ENCODE measurements at regions not wholly inside any gene's neighbourhood (a gene's known extent, or its start where the extent isn't known, plus 50 kb on each side); places are given as distances from the start of the nearest gene placed in this dataset.
A peak's percentile ranks its signal among the peaks of the same experiment; 100 is the strongest.

- TF ChIP-seq, protein P1, sequence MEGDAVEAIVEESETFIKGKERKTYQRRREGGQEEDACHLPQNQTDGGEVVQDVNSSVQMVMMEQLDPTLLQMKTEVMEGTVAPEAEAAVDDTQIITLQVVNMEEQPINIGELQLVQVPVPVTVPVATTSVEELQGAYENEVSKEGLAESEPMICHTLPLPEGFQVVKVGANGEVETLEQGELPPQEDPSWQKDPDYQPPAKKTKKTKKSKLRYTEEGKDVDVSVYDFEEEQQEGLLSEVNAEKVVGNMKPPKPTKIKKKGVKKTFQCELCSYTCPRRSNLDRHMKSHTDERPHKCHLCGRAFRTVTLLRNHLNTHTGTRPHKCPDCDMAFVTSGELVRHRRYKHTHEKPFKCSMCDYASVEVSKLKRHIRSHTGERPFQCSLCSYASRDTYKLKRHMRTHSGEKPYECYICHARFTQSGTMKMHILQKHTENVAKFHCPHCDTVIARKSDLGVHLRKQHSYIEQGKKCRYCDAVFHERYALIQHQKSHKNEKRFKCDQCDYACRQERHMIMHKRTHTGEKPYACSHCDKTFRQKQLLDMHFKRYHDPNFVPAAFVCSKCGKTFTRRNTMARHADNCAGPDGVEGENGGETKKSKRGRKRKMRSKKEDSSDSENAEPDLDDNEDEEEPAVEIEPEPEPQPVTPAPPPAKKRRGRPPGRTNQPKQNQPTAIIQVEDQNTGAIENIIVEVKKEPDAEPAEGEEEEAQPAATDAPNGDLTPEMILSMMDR (IDR thresholded peaks at IDR 0.05; ENCODE audit: control insufficient read depth, extremely low read depth, insufficient read depth), result no peak
- H3K4me3 ChIP-seq (ENCODE audit: low read depth, low read length), result no peak overlapping the region
- no peak for DNase-seq (ENCODE audit: low read depth)
Observed at GRCh38 chr4:104381729-104382128, 113.0 kb downstream of the CXXC4 start.

DNA sequence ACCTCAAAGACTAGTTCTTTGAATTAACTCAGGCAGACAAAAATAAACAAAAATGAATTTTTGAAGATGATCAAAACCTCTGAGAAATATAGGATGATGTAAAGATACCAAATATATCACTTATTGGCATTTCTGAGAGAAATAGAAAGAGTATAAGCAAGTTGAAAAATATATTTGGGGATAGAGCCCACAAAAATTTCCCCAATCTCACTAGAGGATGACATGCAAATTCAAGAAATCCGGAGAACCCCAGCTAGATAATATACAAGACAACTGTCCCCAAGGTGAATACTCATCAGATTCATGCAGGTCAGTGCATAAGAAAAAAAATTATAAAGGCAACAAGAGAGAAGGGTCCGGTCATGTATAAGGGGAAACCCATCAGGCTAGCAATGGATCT, 129.1 kb downstream of the CXXC4 start:
- H3K4me3 ChIP-seq (ENCODE audit: low read depth, low read length), result no peak overlapping the region
- TF ChIP-seq, protein P1 (IDR thresholded peaks at IDR 0.05; ENCODE audit: control insufficient read depth, extremely low read depth, insufficient read depth), result no peak
- DNase-seq (ENCODE audit: low read depth), result no peak

- no peak overlapping the region for H3K4me3 ChIP-seq (ENCODE audit: low read depth, low read length)
- TF ChIP-seq, protein P1 (IDR thresholded peaks at IDR 0.05; ENCODE audit: control insufficient read depth, extremely low read depth, insufficient read depth), result no peak
- DNase-seq (ENCODE audit: low read depth), result no peak
Observed at GRCh38 chr4:104353481-104353880, 141.2 kb downstream of the CXXC4 start.

DNA sequence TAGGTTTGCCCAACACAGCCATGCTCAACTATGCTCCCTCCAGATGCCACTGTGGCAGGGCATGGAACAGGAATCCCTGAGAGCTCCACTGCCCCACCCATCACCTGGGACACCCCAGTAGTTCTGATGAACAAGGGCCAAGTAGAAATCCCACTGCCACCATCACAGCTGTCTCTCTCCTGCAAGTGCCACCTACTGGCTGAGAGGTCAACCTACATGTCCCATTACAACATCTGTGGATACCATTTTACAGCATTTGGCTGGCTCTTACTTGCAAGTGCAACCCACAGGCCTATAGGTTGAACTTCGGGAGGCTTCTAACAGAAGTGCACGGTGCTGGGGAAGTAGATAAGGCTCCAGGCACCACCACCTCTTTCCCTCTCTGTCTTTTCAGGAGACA, 142.5 kb downstream of the CXXC4 start:
- no peak for DNase-seq (ENCODE audit: low read depth)
- TF ChIP-seq, protein P1 (IDR thresholded peaks at IDR 0.05; ENCODE audit: control insufficient read depth, extremely low read depth, insufficient read depth), result peak; percentile 48
- H3K4me3 ChIP-seq (ENCODE audit: low read depth, low read length), result no peak overlapping the region

GRCh38 chr4:104351706-104352105, 143.0 kb downstream of the CXXC4 start:
- DNase-seq (ENCODE audit: low read depth), result no peak
- H3K4me3 ChIP-seq (ENCODE audit: low read depth, low read length), result no peak overlapping the region
- TF ChIP-seq, protein P1 (IDR thresholded peaks at IDR 0.05; ENCODE audit: control insufficient read depth, extremely low read depth, insufficient read depth), result no peak

DNA sequence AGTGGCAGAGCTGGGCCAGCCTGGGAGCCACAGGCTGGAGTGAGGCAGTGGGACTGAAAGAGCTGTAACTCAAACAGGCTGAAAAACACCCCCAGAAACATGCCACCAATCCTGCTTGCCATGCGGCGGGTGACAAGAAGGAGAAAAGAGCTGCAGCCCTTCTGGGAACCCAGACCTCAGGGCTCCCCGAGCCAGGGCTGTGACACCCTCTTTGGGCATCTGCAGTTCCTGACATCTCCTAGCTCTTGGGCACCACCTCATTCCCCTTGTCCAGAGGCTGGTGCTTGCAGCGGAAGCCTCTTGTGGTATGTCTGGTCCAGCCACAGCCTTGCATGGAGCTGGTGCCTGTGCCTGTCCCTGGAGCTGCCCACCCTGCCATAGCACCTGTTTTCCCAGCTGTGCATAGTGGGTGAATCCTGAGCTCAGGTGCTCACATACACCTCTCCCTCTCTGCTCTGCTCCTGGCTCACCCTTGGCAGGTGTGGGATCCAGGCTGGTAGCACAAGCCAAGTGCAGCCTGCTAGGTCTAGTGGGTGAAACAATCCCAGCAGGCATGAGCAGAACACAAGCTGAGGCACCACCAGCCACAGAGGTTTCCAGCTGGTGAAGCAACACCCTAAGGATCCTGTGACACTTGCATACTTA, 149.0 kb downstream of the CXXC4 start:
- no peak for DNase-seq (ENCODE audit: low read depth)
- no peak overlapping the region for H3K4me3 ChIP-seq (ENCODE audit: low read depth, low read length)
- TF ChIP-seq, protein P1 (IDR thresholded peaks at IDR 0.05; ENCODE audit: control insufficient read depth, extremely low read depth, insufficient read depth), result no peak

- no peak for DNase-seq (ENCODE audit: low read depth)
- TF ChIP-seq, protein P1 (IDR thresholded peaks at IDR 0.05; ENCODE audit: control insufficient read depth, extremely low read depth, insufficient read depth), result no peak
- no peak overlapping the region for H3K4me3 ChIP-seq (ENCODE audit: low read depth, low read length)
Observed at GRCh38 chr4:104344342-104344980, 150.2 kb downstream of the CXXC4 start.
